ENCODE measurements at regions not wholly inside any gene's neighbourhood (a gene's known extent, or its start where the extent isn't known, plus 50 kb on each side); places are given as distances from the start of the nearest gene placed in this dataset.

- FAIRE-seq (no peak), DNase-seq (ENCODE audit: insufficient read length, low spot score) (no peak)
Observed at GRCh38 chr15:94673801-94674200, 442.4 kb downstream of the MCTP2 start.

- FAIRE-seq, result no peak
- DNase-seq (ENCODE audit: insufficient read length, low spot score), result no peak
Observed at GRCh38 chr15:94674296-94674695, 442.9 kb downstream of the MCTP2 start.

- FAIRE-seq (no peak), DNase-seq (ENCODE audit: insufficient read length, low spot score) (no peak)
Observed at GRCh38 chr15:94677202-94677790, 445.9 kb downstream of the MCTP2 start.

- FAIRE-seq (no peak), DNase-seq (ENCODE audit: insufficient read length, low spot score) (no peak)
Observed at GRCh38 chr15:94682171-94682570, 450.8 kb downstream of the MCTP2 start.

- no peak for FAIRE-seq
- DNase-seq (ENCODE audit: insufficient read length, low spot score), result no peak
Observed at GRCh38 chr15:94683902-94684301, 452.5 kb downstream of the MCTP2 start.

- FAIRE-seq (no peak), DNase-seq (ENCODE audit: insufficient read length, low spot score) (no peak)
Observed at GRCh38 chr15:94691169-94691568, 459.8 kb downstream of the MCTP2 start.

GRCh38 chr15:94692710-94693109 lies 461.3 kb downstream of the MCTP2 start:
- DNase-seq (ENCODE audit: insufficient read length, low spot score) (peak; percentile 12), FAIRE-seq (no peak)

- DNase-seq (ENCODE audit: insufficient read length, low spot score) (no peak), FAIRE-seq (no peak)
Observed at GRCh38 chr15:94700211-94700610, 468.9 kb downstream of the MCTP2 start.

GRCh38 chr15:94701281-94701985 lies 470.1 kb downstream of the MCTP2 start:
- no peak for DNase-seq (ENCODE audit: insufficient read length, low spot score)
- FAIRE-seq, result no peak

GRCh38 chr15:94703596-94703995 lies 472.2 kb downstream of the MCTP2 start:
- no peak for FAIRE-seq
- no peak for DNase-seq (ENCODE audit: insufficient read length, low spot score)

GRCh38 chr15:94704421-94704820 lies 473.1 kb downstream of the MCTP2 start:
- FAIRE-seq (no peak), DNase-seq (ENCODE audit: insufficient read length, low spot score) (no peak)

GRCh38 chr15:94704946-94705345 lies 473.6 kb downstream of the MCTP2 start:
- DNase-seq (ENCODE audit: insufficient read length, low spot score) (no peak), FAIRE-seq (no peak)

- FAIRE-seq (no peak), DNase-seq (ENCODE audit: insufficient read length, low spot score) (no peak)
Observed at GRCh38 chr15:94709319-94709718, 478.0 kb downstream of the MCTP2 start.

- DNase-seq (ENCODE audit: insufficient read length, low spot score) (no peak), FAIRE-seq (no peak)
Observed at GRCh38 chr15:94722024-94722636, 490.8 kb downstream of the MCTP2 start.

GRCh38 chr15:94723801-94724200 lies 492.4 kb downstream of the MCTP2 start:
- no peak for DNase-seq (ENCODE audit: insufficient read length, low spot score)
- no peak for FAIRE-seq

- DNase-seq (ENCODE audit: insufficient read length, low spot score), result no peak
- no peak for FAIRE-seq
Observed at GRCh38 chr15:94731286-94731685, 499.9 kb downstream of the MCTP2 start.

GRCh38 chr15:94734460-94734859 lies 503.1 kb downstream of the MCTP2 start:
- FAIRE-seq, result no peak
- DNase-seq (ENCODE audit: insufficient read length, low spot score), result no peak

- FAIRE-seq (no peak), DNase-seq (ENCODE audit: insufficient read length, low spot score) (no peak)
Observed at GRCh38 chr15:94736236-94736635, 504.9 kb downstream of the MCTP2 start.

GRCh38 chr15:94739639-94740038 lies 508.3 kb downstream of the MCTP2 start:
- FAIRE-seq, result no peak
- no peak for DNase-seq (ENCODE audit: insufficient read length, low spot score)

GRCh38 chr15:94740469-94740868 lies 509.1 kb downstream of the MCTP2 start:
- FAIRE-seq (no peak), DNase-seq (ENCODE audit: insufficient read length, low spot score) (no peak)

GRCh38 chr15:94743668-94744067 lies 512.3 kb downstream of the MCTP2 start:
- no peak for FAIRE-seq
- DNase-seq (ENCODE audit: insufficient read length, low spot score), result no peak

- FAIRE-seq (no peak), DNase-seq (ENCODE audit: insufficient read length, low spot score) (no peak)
Observed at GRCh38 chr15:94744080-94744793, 512.9 kb downstream of the MCTP2 start.
